ENCODE measurements at regions not wholly inside any gene's neighbourhood (a gene's known extent, or its start where the extent isn't known, plus 50 kb on each side); places are given as distances from the start of the nearest gene placed in this dataset.

DNA sequence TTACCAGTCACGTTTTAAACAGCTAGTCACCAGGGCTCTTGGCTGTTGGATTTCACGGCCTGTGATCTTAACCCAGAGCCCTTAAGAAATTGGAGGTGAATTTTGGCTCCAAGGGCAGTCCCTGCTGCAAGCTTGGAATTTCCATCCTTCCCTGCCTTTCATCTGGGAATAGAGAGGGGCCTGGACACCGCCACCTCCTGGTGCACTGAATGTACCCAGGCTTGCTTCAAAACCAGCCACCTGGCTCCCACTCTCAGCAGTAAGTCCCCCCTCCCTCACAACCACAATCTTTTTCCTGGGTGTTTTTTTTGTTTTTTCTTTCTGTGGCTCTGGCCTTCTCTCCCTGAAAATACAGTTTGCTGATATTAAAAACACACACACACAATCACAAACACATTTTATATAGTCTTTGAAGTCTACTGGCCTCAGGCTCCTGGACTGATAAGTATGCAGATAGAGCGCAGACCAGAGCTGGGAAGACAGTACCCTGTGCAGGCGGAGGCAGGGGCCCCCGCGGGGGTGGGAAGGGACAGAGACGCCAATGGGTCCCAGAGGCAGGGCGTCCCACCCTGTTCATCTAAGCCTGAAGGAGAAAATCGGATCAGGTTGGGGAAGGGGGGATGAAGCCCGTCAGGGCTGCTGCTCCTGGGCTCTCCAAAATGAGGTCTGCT, 65.8 kb upstream of the IGSF21 start:
- Mint-ChIP-seq H3K9me3 (ENCODE audit: unreplicated experiment) (peaks cover 2% of the 10 kb centered on the region), H3K27me3 (ENCODE audit: unreplicated experiment) (no peaks in the 10 kb centered on the region), H3K36me3 (ENCODE audit: unreplicated experiment) (no peaks in the 10 kb centered on the region), H3K4me1 (ENCODE audit: unreplicated experiment) (no peaks in the 10 kb centered on the region), H3K4me3 (ENCODE audit: unreplicated experiment) (no peak overlapping the region), H3K27ac (ENCODE audit: unreplicated experiment) (no peak overlapping the region)
- DNase-seq (ENCODE audit: extremely low spot score, unreplicated experiment), result no peak
- TF ChIP-seq, protein P1, sequence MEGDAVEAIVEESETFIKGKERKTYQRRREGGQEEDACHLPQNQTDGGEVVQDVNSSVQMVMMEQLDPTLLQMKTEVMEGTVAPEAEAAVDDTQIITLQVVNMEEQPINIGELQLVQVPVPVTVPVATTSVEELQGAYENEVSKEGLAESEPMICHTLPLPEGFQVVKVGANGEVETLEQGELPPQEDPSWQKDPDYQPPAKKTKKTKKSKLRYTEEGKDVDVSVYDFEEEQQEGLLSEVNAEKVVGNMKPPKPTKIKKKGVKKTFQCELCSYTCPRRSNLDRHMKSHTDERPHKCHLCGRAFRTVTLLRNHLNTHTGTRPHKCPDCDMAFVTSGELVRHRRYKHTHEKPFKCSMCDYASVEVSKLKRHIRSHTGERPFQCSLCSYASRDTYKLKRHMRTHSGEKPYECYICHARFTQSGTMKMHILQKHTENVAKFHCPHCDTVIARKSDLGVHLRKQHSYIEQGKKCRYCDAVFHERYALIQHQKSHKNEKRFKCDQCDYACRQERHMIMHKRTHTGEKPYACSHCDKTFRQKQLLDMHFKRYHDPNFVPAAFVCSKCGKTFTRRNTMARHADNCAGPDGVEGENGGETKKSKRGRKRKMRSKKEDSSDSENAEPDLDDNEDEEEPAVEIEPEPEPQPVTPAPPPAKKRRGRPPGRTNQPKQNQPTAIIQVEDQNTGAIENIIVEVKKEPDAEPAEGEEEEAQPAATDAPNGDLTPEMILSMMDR (IDR thresholded peaks at IDR 0.05), result no peak

DNA sequence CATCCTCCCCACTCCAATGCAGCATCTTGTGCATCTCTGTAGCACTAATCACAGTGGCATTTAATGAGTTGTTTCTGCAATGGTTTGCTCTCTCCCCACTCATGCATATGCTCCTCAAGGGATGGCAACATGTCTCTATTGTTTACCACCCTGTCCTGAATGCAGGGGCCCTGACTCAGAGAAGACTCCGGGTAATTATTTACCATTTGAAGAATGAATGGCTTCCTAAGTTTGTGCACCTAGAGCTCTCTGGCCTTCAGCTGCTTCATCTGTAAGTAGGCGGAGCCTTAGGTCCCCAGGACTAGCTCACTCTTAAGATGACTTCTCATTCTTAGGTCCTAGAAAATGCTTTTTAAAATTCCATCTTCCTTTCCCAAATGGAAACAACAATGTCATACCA, 63.7 kb upstream of the IGSF21 start:
- Mint-ChIP-seq H3K27ac (ENCODE audit: unreplicated experiment) (no peak overlapping the region), H3K36me3 (ENCODE audit: unreplicated experiment) (no peaks in the 10 kb centered on the region), H3K9me3 (ENCODE audit: unreplicated experiment) (peaks cover 10% of the 10 kb centered on the region), H3K27me3 (ENCODE audit: unreplicated experiment) (no peaks in the 10 kb centered on the region), H3K4me3 (ENCODE audit: unreplicated experiment) (no peak overlapping the region), H3K4me1 (ENCODE audit: unreplicated experiment) (no peaks in the 10 kb centered on the region)
- no peak for DNase-seq (ENCODE audit: extremely low spot score, unreplicated experiment)
- TF ChIP-seq, protein P1 (IDR thresholded peaks at IDR 0.05), result no peak

DNA sequence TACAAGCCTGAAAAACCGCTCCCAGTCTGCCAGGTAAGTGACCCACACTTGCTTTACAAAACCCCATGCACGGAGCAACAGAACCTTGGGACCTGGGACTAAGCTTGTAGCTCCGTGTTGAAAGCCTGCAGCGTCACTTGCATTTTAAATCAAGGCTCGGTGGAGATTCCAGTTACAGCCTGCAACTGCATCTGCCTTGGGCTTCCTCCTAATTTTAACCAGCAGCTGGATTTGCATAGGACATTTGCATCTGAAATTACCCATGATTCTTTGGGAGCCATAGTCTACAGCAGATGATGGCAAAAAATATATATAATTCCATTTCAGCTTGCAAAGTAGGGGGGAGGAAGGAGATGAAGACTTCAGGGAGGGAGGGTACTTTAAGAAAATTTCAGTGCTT, 62.4 kb upstream of the IGSF21 start:
- TF ChIP-seq, protein P1 (IDR thresholded peaks at IDR 0.05), result no peak
- no peak overlapping the region for H3K4me3 Mint-ChIP-seq (ENCODE audit: unreplicated experiment)
- DNase-seq (ENCODE audit: extremely low spot score, unreplicated experiment), result no peak
- peaks cover 15% of the 10 kb centered on the region for H3K9me3 Mint-ChIP-seq (ENCODE audit: unreplicated experiment)
- no peaks in the 10 kb centered on the region for H3K4me1 Mint-ChIP-seq (ENCODE audit: unreplicated experiment)
- H3K27me3 Mint-ChIP-seq (ENCODE audit: unreplicated experiment), result no peaks in the 10 kb centered on the region
- H3K27ac Mint-ChIP-seq (ENCODE audit: unreplicated experiment), result no peak overlapping the region
- H3K36me3 Mint-ChIP-seq (ENCODE audit: unreplicated experiment), result no peaks in the 10 kb centered on the region

DNA sequence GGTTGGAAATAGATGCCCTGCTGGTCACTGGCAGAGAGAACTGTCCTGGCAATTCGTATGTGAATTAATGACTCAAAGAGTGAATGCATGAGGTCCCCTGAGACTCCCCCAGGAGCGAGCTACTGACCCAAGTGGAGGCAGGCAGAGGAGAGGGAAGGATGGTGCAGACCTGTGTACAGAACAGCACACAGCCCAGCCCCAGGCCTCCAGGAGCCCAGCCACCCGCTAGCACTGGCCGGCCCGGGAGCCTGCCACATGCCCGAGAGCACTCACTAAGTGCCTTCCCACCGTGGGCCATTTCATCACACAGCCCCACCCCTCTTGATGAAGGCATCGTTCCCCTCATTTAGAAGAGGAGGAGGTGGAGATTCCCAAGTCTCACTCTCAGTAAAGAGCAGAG, 62.0 kb upstream of the IGSF21 start:
- Mint-ChIP-seq H3K4me1 (ENCODE audit: unreplicated experiment) (no peaks in the 10 kb centered on the region), H3K9me3 (ENCODE audit: unreplicated experiment) (peaks cover 15% of the 10 kb centered on the region), H3K27ac (ENCODE audit: unreplicated experiment) (no peak overlapping the region), H3K4me3 (ENCODE audit: unreplicated experiment) (no peak overlapping the region), H3K36me3 (ENCODE audit: unreplicated experiment) (no peaks in the 10 kb centered on the region), H3K27me3 (ENCODE audit: unreplicated experiment) (no peaks in the 10 kb centered on the region)
- TF ChIP-seq, protein P1 (IDR thresholded peaks at IDR 0.05), result no peak
- no peak for DNase-seq (ENCODE audit: extremely low spot score, unreplicated experiment)

DNA sequence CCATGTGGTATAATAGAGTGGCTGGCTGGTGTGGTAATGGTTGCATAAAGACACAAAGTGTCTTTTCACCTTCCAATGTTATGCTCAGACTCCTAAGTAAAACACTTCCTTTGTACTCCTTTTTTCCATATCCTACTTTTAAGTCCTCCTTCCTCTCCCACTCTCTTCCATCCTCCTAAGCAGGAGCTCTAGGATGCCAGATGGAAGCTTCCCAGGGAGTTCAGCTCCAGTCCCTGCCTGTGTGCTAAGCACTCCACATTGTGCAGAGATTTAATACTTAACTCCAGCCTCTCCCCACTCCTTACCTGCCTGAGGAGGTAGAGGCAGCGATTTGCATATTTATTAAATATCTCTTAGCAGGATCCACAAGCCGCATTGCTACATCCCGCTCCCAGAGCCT, 60.5 kb upstream of the IGSF21 start:
- no peak overlapping the region for H3K27ac Mint-ChIP-seq (ENCODE audit: unreplicated experiment)

More for the DNA sequence above, 60.5 kb upstream of the IGSF21 start:
- Mint-ChIP-seq H3K4me1 (ENCODE audit: unreplicated experiment) (no peaks in the 10 kb centered on the region), H3K9me3 (ENCODE audit: unreplicated experiment) (peaks cover 15% of the 10 kb centered on the region), H3K27me3 (ENCODE audit: unreplicated experiment) (no peaks in the 10 kb centered on the region), H3K4me3 (ENCODE audit: unreplicated experiment) (no peak overlapping the region), H3K36me3 (ENCODE audit: unreplicated experiment) (no peaks in the 10 kb centered on the region)
- TF ChIP-seq, protein P1 (IDR thresholded peaks at IDR 0.05), result no peak
- no peak for DNase-seq (ENCODE audit: extremely low spot score, unreplicated experiment)
